Activated naive CD8-positive, alpha-beta T cell treated with anti-CD3 and anti-CD28 coated beads, Interleukin-2, amount 50 U/mL, for 16 hours (primary cell): ENCODE measurements at regions not wholly inside any gene's neighbourhood (a gene's known extent, or its start where the extent isn't known, plus 50 kb on each side); places are given as distances from the start of the nearest gene placed in this dataset.

Experiments used
- DNase-seq: peaks from one replicate; pipeline ENCODE4 v3.0.0-alpha.2; 2020; ENCODE audit warnings: low read depth, low spot score

DNA sequence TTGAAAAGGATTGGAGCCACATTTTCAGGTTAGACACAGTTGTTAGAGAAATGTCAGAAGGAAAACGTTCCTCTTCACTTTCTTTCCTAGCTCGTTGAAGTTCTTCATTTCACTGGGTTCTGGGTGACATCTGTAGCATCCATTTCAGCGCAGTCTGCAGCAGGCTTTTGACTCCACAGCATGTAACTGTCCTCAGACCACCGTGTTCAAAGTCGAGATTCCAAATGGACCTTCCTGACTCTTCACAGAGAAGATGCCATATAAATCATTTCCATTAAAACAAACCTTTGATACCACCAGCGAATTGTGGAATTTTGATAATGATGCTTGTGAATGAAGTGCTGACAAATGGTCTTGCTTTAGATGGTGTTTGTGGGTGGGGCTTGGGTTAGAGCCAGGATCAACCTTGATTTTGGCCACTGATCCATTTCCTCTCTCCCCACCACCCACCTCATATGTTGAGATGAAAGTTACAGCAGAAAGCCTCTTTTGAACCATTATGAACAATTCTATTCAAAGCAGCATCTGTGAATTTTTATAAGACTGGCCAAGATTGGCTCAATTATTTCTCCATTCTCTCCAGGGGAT is 185.3 kb upstream of the PREP start:
- no peak for DNase-seq

- DNase-seq, result no peak
Observed at GRCh38 chr6:105587349-105588122, 184.7 kb upstream of the PREP start.

GRCh38 chr6:105578179-105578707 is 175.4 kb upstream of the PREP start:
- no peak for DNase-seq

- no peak for DNase-seq
Observed at GRCh38 chr6:105573556-105573955, 170.7 kb upstream of the PREP start.

GRCh38 chr6:105573138-105573537 is 170.3 kb upstream of the PREP start:
- DNase-seq, result no peak

DNA sequence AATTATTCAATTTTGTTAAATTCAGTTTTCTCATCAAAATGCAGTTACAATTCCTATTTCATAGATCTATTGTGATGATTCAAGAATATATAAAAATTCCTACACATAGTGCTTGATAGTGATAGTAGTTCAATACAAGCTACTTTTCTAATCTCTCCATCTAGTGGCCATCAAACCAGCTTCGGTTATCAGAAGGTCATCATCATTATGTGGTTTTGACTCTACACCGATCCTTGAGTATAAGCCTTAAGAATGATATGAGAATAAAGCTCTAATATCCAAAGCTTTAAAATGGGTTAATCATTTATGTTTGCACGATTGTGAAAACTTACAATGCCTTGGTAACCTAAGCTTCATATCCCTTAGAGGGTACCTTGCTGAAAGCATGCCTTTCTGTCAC is 167.5 kb upstream of the PREP start:
- DNase-seq, result no peak

GRCh38 chr6:105569706-105570105 is 166.8 kb upstream of the PREP start:
- DNase-seq, result no peak

GRCh38 chr6:105568751-105569150 is 165.9 kb upstream of the PREP start:
- no peak for DNase-seq

- DNase-seq, result no peak
Observed at GRCh38 chr6:105568142-105568541, 165.3 kb upstream of the PREP start.

DNA sequence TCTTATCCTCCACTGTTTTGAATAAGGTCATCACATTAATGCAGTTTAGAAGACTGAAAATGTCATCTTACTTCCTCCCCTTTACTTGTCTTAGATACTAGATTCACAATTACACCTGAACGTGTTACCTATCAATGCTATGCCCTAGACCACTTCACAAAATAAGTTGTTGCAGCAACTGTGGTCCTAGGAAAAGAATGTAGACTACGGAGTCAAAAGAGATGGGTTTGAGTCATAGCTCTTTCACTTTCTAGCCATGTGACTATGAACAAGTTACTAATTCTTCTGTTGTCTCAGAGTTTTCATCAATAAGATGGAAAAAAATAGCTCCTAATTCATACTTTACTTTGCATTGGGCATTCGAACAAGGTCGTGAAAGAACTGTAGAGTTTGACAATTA is 164.3 kb upstream of the PREP start:
- no peak for DNase-seq

DNA sequence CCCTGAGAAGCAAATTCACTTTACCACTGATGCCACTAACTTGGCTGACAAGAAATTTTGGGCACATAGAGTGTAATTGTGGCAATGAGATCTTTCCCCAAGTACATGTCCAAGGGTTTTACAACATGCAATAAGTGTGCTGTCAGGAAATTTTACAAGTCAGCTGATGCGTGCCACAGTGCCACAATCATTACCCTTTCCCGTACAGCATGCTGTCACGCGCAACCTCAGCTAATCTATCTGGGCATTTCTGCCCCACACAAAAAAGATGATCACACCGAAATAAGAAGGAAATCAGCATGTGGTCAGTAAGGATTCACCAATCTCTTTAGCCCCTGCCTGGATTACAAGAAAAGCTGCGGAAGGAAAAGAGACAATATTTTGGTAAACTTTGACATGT is 163.6 kb upstream of the PREP start:
- DNase-seq, result no peak

DNA sequence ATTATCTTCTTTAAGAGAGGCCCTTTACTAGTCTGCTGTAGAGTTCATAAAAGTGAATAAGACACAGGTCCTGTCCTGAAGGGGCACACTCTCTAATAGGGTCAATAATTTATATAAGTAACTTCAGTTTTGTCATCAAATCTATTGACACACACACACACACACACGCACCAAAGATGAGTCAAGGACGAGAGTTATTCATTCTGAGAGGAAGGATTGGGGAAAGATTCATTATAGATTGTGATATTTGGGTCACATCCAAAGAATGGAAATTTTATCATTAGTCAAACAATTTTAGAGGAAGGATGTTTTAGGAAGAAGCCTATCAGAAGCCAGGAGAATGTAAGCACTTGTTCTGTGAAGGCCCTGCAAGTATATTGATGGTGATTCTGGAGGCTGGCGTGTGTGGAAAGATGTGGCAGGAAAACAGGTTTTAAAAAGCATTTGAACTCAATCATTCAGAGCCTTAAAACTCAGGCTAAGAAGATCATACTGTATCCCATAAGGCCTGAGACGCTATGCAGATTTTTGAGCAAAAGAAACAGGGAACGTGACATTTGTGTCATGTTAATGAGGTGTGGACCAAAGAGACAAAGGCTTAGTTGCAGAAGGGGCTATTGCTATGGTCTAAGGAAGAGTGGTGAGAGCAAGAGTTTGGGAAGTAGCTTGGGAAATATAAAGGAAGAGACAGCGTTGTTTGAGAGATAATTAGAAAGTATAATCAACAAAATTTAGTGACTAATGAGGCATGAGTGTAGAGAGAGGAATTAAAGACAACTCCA is 161.4 kb upstream of the PREP start:
- DNase-seq, result no peak

DNA sequence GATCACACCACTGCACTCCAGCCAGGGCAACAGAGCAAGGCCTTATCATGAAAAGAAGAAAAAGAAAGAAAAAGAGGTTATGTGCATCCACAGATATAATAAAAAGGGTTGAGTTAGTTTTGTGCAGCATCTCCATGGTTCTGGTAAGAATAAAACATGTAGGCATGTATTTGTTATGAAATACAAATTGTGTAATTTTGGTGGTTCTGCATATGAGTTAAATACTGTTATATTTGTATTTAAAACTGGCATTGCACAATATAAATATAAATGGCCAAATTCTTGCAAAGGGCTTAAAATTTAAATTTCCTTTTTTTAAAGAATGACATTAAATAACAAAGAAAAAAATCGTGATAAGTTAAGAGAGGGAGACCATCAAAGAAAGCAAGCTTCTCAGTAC is 159.1 kb upstream of the PREP start:
- no peak for DNase-seq

GRCh38 chr6:105561486-105561885 is 158.6 kb upstream of the PREP start:
- DNase-seq, result no peak

GRCh38 chr6:105560611-105561066 is 157.8 kb upstream of the PREP start:
- no peak for DNase-seq

DNA sequence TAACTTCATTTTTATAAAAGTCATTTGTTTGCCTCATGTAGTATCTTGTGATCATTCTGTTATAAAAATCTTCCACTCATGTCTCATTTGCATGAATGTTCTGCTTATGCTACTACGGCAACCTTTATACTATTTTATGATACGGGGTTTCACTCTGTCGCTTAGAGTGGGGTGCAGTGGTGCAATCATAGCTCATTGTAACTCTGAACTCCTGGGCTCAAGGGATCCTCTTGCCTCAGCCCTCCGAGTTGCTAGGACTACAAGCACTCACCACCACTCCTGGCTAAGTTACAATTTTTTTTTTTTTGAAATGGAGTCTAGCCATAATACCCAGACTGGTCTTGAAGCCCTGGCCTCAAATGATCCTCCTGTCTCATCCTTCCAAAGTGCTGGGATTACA is 154.4 kb upstream of the PREP start:
- no peak for DNase-seq

- DNase-seq, result no peak
Observed at GRCh38 chr6:105553171-105553570, 150.3 kb upstream of the PREP start.

DNA sequence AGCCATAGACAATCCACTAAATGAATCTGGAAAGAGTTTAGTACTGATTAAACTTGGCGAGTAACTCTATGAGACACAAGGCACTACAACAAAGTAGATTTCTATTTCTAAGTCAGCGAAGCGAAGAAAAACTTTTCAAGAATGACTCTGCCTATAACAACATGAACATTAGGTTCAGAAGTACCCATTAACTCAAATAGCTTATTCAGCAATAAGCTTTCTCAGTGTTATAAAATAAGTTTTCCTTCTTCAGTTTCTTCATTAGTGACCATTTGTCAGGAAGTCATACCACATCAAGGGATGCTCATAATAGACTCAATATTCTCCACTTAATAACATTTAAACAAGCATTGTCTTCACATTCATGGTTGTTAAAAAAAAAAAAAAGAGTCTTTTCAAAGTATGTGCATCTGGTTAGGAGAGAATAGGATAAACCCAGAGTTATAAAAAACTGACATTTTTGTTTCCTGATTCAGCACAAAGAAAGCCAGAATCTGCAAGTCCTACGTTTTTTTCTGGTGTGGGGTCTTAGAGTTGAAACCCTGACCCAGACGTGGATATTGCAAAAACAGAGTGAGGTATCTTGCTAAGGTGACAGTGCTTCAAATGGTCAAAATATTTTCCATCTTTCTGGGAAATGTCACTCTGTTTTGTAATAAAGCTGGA is 148.2 kb upstream of the PREP start:
- DNase-seq, result no peak

GRCh38 chr6:105546754-105547153 is 143.9 kb upstream of the PREP start:
- no peak for DNase-seq

GRCh38 chr6:105545947-105546731 is 143.3 kb upstream of the PREP start:
- DNase-seq, result no peak
